Right lobe of liver (tissue), 6 donors: ENCODE measurements at regions not wholly inside any gene's neighbourhood (a gene's known extent, or its start where the extent isn't known, plus 50 kb on each side); places are given as distances from the start of the nearest gene placed in this dataset.

Experiments
- ATAC-seq, 4 donors: fragments of 200-7000 bp; cut with Tn5 transposase; one replicate each; pipeline ENCODE4 v1.9.1; 2020; ENCODE audit warnings: mild to moderate bottlenecking in 4 of 4, moderate library complexity in 4 of 4
- DNase-seq, 3 donors: peaks; one replicate each; pipeline ENCODE4 v3.0.0-alpha.2; 2020
- H3K27ac ChIP-seq, 3 donors: fragments of 200-600 bp; one replicate each; pipeline ENCODE4 v1.8.0; 2022
- H3K27me3 ChIP-seq, 2 donors: fragments of 200-600 bp; one replicate each; pipeline ENCODE4 v1.8.0; 2022
- H3K36me3 ChIP-seq, 4 donors: fragments of 200-600 bp; sonication (generic) in 1 of 4; one replicate each; pipeline versions ENCODE4 v1.5.1 to v1.8.0; 2017 to 2022; ENCODE audit warnings: control low read depth in 1 of 4
- H3K4me1 ChIP-seq, 4 donors: fragments of 200-600 bp; sonication (generic) in 1 of 4; one replicate each; pipeline versions ENCODE4 v1.5.1 to v1.8.0; 2017 to 2022; ENCODE audit warnings: control low read depth in 1 of 4
- H3K4me3 ChIP-seq, 3 donors: fragments of 200-600 bp; one replicate each; pipeline ENCODE4 v1.8.0; 2022
- H3K9me3 ChIP-seq, 4 donors: fragments of 200-600 bp; sonication (generic) in 1 of 4; one replicate each; pipeline versions ENCODE4 v1.5.1 to v1.8.0; 2017 to 2022; ENCODE audit warnings: control low read depth in 1 of 4
- POLR2A ChIP-seq: fragments of 450-650 bp; IDR thresholded peaks from one replicate; pipeline ENCODE4 v1.6.1; 2017; ENCODE audit warnings: antibody characterized with exemption, mild to moderate bottlenecking
- WGBS: methylation state at CpG from one replicate; pipeline ENCODE4 v1.1.6; 2018; ENCODE audit warnings: low coverage, low lambda C conversion rate; ENCODE audit not compliant: insufficient coverage; ENCODE audit errors: missing lambda C conversion rate; 5-methylcytosine and 5-hydroxymethylcytosine counted together
- intact Hi-C, 2 donors: fragments of 100-400 bp; cut with DNase I; formaldehyde crosslinking; loops; one replicate each; pipeline versions ENCODE4 v1.11.2 to v1.14.1; 2022
- TF ChIP-seq, protein P1 (sequence below), 4 donors: fragments of 200-600 bp in 3 of 4; fragments of 450-650 bp in 1 of 4; IDR thresholded peaks; one replicate each; pipeline versions ENCODE4 v1.5.1 to v1.8.0; 2016 to 2022; ENCODE audit warnings: antibody characterized with exemption in 4 of 4, mild to moderate bottlenecking in 2 of 4
- donor health status: DM: no; HTN: yes; CAD: no.
- donor health status: DM: no; HTN: no; CAD: no.
- donor health status: DM: no; HTN: no; CAD: no.
- donor health status: DM: no; HTN: yes; CAD: no.
- donor health status: DM: no; HTN: yes; CAD: no.

DNA sequence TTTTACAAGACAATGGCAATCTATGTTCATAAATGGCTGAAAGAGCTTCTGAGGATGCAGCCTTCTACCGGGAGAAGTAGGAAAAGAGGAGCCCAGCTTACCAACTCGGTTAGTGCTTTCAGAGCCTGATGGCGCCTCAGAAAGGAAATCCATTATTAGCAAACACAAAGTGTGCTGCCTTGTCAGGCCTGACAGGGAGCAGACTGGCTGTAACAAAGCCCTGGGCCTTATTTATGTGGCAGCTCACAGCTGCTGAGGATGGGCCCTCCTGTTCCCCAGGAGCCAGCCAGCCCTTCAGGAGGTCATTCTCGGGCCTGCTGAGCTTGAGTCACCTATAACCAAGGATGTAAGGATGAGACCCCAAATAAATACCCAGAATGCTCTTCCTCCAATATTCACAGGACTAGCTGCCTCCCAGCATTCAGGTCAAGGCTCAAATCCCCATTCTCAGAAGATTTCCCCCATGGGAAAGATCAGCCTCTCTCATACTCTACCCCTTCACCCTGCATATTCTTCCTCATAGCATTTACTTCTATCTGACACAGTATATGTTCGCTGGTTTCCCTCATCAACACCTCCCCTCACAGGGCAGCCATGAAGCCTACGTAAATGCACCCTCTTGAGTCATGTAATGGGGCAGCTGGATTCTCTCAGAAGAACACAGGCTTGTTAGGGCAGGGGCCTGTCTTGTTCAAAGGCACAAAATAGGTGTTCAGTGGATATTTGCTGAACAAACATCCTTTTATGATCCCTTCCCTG is 227.0 kb upstream of the RASGEF1B start:
- 82% methylated on average over 6 of the region's 6 CpGs for WGBS
- H3K27me3 ChIP-seq = no peaks in the 10 kb centered on the region
- no peaks in the 10 kb centered on the region for H3K4me1 ChIP-seq
- TF ChIP-seq, protein P1, sequence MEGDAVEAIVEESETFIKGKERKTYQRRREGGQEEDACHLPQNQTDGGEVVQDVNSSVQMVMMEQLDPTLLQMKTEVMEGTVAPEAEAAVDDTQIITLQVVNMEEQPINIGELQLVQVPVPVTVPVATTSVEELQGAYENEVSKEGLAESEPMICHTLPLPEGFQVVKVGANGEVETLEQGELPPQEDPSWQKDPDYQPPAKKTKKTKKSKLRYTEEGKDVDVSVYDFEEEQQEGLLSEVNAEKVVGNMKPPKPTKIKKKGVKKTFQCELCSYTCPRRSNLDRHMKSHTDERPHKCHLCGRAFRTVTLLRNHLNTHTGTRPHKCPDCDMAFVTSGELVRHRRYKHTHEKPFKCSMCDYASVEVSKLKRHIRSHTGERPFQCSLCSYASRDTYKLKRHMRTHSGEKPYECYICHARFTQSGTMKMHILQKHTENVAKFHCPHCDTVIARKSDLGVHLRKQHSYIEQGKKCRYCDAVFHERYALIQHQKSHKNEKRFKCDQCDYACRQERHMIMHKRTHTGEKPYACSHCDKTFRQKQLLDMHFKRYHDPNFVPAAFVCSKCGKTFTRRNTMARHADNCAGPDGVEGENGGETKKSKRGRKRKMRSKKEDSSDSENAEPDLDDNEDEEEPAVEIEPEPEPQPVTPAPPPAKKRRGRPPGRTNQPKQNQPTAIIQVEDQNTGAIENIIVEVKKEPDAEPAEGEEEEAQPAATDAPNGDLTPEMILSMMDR (IDR thresholded peaks at IDR 0.05) = no peak
- TF ChIP-seq POLR2A = no peak
- intact Hi-C loops = no loop called here
- H3K27ac ChIP-seq = no peak overlapping the region
- H3K4me3 ChIP-seq = no peak overlapping the region
- no peak for DNase-seq
- H3K36me3 ChIP-seq = no peaks in the 10 kb centered on the region
- no peaks in the 10 kb centered on the region for H3K9me3 ChIP-seq
- ATAC-seq = no peak

DNA sequence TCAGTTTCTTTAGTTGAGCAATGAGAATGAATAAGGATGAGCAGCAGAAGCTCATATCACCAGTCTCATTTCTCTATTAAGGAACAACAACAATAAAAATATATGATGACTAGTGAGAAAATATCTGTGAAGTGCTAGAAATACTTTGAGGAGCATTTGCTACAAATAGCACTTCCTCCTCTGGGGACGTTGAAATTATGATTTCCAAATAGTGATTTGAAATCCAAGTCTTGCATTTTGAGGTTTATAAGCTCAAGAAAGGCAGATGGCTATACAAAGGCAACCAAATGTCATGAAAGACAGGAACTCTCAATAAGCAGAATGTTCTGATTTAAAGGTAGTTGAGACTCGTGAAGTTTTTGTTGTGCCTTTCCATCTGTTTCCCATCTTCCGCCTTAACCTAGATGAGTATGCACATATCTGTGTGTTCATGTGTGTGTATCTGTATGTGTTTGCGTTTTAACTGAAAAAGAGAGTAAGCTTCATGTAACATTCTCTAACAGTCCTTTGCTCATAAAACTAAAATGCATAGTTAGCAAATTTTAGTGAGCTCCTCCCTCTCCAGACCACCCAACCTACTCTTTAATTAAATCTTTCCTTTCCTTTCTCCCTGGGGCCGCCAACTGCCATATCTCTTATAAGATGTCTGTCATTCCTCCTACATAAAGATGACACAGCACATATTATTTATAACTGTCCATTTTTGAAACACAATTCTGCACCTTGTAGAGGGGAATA is 222.6 kb upstream of the RASGEF1B start:
- TF ChIP-seq, protein P1 (IDR thresholded peaks at IDR 0.05) = no peak
- no peak for TF ChIP-seq POLR2A
- H3K27ac ChIP-seq = no peak overlapping the region
- H3K4me3 ChIP-seq = no peak overlapping the region
- H3K4me1 ChIP-seq = no peaks in the 10 kb centered on the region
- 76% methylated on average over 5 of the region's 5 CpGs for WGBS
- intact Hi-C loops = no loop called here
- peak in 1 of 4 donors; percentile 19 for ATAC-seq
- H3K36me3 ChIP-seq = no peaks in the 10 kb centered on the region
- H3K9me3 ChIP-seq = no peaks in the 10 kb centered on the region
- no peaks in the 10 kb centered on the region for H3K27me3 ChIP-seq
- DNase-seq = no peak

DNA sequence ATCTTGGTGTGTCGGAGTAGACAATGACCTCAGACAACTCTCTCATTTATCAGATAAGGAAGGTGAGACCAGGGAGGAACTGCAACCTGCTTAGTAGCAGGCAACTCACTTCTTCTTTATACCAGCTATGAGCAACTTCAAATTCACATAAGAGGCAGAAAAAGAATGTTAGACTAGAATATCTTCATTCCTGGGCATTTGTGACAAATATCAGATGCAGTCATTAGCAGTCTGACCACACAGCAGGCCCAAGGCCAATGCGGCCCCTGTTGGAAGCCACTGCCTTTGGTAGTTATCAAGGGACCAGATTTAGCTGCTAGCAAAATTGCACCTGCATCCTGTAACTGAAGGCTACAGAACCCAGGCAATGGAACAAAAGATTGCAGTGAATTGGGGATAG is 219.2 kb upstream of the RASGEF1B start:
- Histone ChIP-seq H3K27ac (no peak overlapping the region), H3K9me3 (no peaks in the 10 kb centered on the region), H3K4me3 (no peak overlapping the region), H3K4me1 (peaks cover 0 to 9% (median 3%) of the 10 kb centered on the region in 4 donors), H3K27me3 (no peaks in the 10 kb centered on the region), H3K36me3 (no peaks in the 10 kb centered on the region)
- intact Hi-C loops = no loop called here
- DNase-seq = no peak
- ATAC-seq = no peak
- TF ChIP-seq, protein P1 (IDR thresholded peaks at IDR 0.05) = no peak
- no peak for TF ChIP-seq POLR2A
- WGBS = 85% methylated on average over 2 of the region's 2 CpGs

DNA sequence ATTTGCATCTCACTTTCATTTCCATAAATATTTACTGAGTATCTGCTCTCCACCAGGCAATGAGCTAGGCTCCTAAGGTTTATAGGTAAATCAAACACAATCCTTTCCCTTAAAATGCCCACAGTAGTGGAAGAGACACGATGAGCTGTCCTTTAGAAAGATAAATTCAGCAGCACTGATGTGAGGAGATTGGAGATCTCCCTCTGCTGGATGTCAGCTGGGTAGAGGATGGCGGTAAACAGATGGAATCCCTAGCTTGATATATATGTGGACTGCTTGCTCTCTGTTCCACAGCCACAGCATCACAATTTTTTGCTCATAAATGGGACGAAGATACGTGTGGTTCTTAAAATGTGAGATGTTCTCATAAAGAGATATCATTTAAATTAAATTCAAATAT is 216.4 kb upstream of the RASGEF1B start:
- TF ChIP-seq, protein P1 (IDR thresholded peaks at IDR 0.05) = peak; percentile 35 to 59 (median 54)
- no peak for TF ChIP-seq POLR2A
- Histone ChIP-seq H3K9me3 (no peaks in the 10 kb centered on the region), H3K4me1 (peaks cover 0 to 21% (median 3%) of the 10 kb centered on the region in 4 donors), H3K27ac (no peak overlapping the region), H3K27me3 (no peaks in the 10 kb centered on the region), H3K4me3 (no peak overlapping the region), H3K36me3 (no peaks in the 10 kb centered on the region)
- ATAC-seq (peak; percentile 91 to 96 (median 94)), DNase-seq (peak in 1 of 3 donors; percentile 52)
- intact Hi-C loops = no loop called here
- WGBS = 49% methylated on average over 4 of the region's 4 CpGs
